ENCODE measurements at regions not wholly inside any gene's neighbourhood (a gene's known extent, or its start where the extent isn't known, plus 50 kb on each side); places are given as distances from the start of the nearest gene placed in this dataset.

- Histone ChIP-seq H3K9ac (ENCODE audit: control insufficient read depth, insufficient read depth, low read length) (no peak overlapping the region), H3K27me3 (replicated peaks in 1 of 2; ENCODE audit: control insufficient read depth in 2 of 2, insufficient read depth in 2 of 2, low read length in 1 of 2) (no peaks in the 10 kb centered on the region), H2AFZ (ENCODE audit: control insufficient read depth, low read depth, low read length) (no peak overlapping the region), H3K27ac (ENCODE audit: control insufficient read depth, insufficient read depth) (no peak overlapping the region), H4K20me1 (ENCODE audit: control insufficient read depth, insufficient read depth) (no peaks in the 10 kb centered on the region; the same call in 1 of the 2 replicates), H3K79me2 (ENCODE audit: control insufficient read depth, insufficient read depth, low read length) (no peaks in the 10 kb centered on the region), H3K4me2 (ENCODE audit: control insufficient read depth, insufficient read depth) (no peak overlapping the region), H3K36me3 (ENCODE audit: control insufficient read depth in 2 of 2, insufficient read depth in 2 of 2, low read length in 1 of 2) (no peaks in the 10 kb centered on the region), H3K4me3 (no peak overlapping the region), H3K9me3 (replicated peaks; ENCODE audit: control insufficient read depth, insufficient read depth, low read length) (no peaks in the 10 kb centered on the region), H3K4me1 (ENCODE audit: control insufficient read depth, insufficient read depth, low read length) (no peaks in the 10 kb centered on the region)
- peak; percentile 54; the same call in 2 of the 3 replicates for ATAC-seq
- in situ Hi-C loops (cut with MboI): no loop called here
- intact Hi-C loops (cut with micrococcal nuclease; ENCODE audit: unreplicated experiment): no loop called here
- WGBS (ENCODE audit: insufficient coverage, insufficient replicate concordance, low lambda C conversion rate, missing lambda C conversion rate): 14% methylated on average over 2 of the region's 2 CpGs
- RAD21 ChIA-PET (ENCODE audit: unreplicated experiment): no interaction called here
- DNase-seq (ENCODE audit: low read depth, low spot score): no peak
- CTCF ChIA-PET: interaction anchor here (0.6 kb wide), 1 partner anchor 756 kb away, joined by 4 read pairs; no protein-coding TSS in a partner anchor
- no peak for TF ChIP-seq JUNB (IDR thresholded peaks at IDR 0.05)
- no peak for TF ChIP-seq ZBED1 (IDR thresholded peaks at IDR 0.05; ENCODE audit: borderline replicate concordance)
- no peak for TF ChIP-seq YBX1 (IDR thresholded peaks at IDR 0.05)
- no peak for TF ChIP-seq IRF5 (IDR thresholded peaks at IDR 0.05; ENCODE audit: borderline replicate concordance)
- TF ChIP-seq RAD21 (IDR thresholded peaks at IDR 0.05; ENCODE audit: insufficient read depth, low read depth, low read length): peak; percentile 51
- TF ChIP-seq CTCF (IDR thresholded peaks at IDR 0.05 in 2 of 3, conservative IDR thresholded peaks at IDR 0.05 in 1 of 3; ENCODE audit: control insufficient read depth in 2 of 3, extremely low read depth in 1 of 3, insufficient read depth in 1 of 3, low read depth in 3 of 3, low read length in 3 of 3): peak; percentile 49 to 58 (median 54); a peak in 5 of 6 replicates
- TF ChIP-seq NR2C1 (IDR thresholded peaks at IDR 0.05): no peak
- no peak for TF ChIP-seq NRF1 (conservative IDR thresholded peaks at IDR 0.05; ENCODE audit: low read depth, low read length)
- no peak for TF ChIP-seq ZNF217 (IDR thresholded peaks at IDR 0.05)
- no peak for TF ChIP-seq HDGF (IDR thresholded peaks at IDR 0.05)
- TF ChIP-seq SMARCA5 (IDR thresholded peaks at IDR 0.05): no peak
- TF ChIP-seq SRF (IDR thresholded peaks at IDR 0.05; ENCODE audit: low read depth in 2 of 2, low read length in 2 of 2): no peak
- POLR2A ChIA-PET: no interaction called here
- no peak for FAIRE-seq
- SMC1A ChIA-PET (ENCODE audit: uncharacterized antibody, unreplicated experiment): interaction anchor here (0.6 kb wide), 1 partner anchor 23 kb away, joined by 3 read pairs; no protein-coding TSS in a partner anchor
- no TSS peak for BruUV-seq (replicated peaks)
Observed at GRCh38 chr2:18435426-18436037, 124.9 kb downstream of the RDH14 start.
